ENCODE measurements at regions not wholly inside any gene's neighbourhood (a gene's known extent, or its start where the extent isn't known, plus 50 kb on each side); places are given as distances from the start of the nearest gene placed in this dataset.
"Not testable (repeated sequence)": the region's sequence is repeated elsewhere in the genome, so short reads cannot be mapped to it uniquely, and the experiment has no call there.

- DNase-seq (ENCODE audit: low read depth, low spot score): no peak
Measured at GRCh38 chr1:215400741-215401140, 166.4 kb upstream of the KCTD3 start.

- no peak for DNase-seq (ENCODE audit: low read depth, low spot score)
Measured at GRCh38 chr1:215402147-215402546, 165.0 kb upstream of the KCTD3 start.

- DNase-seq (ENCODE audit: low read depth, low spot score): no peak
Measured at GRCh38 chr1:215405211-215405610, 161.9 kb upstream of the KCTD3 start.

- DNase-seq (ENCODE audit: low read depth, low spot score): no peak
Measured at GRCh38 chr1:215406927-215407326, 160.2 kb upstream of the KCTD3 start.

- no peak for DNase-seq (ENCODE audit: low read depth, low spot score)
Measured at GRCh38 chr1:215407575-215407974, 159.5 kb upstream of the KCTD3 start.

GRCh38 chr1:215409546-215409945 is 157.6 kb upstream of the KCTD3 start:
- DNase-seq (ENCODE audit: low read depth, low spot score): not testable (repeated sequence)

- DNase-seq (ENCODE audit: low read depth, low spot score): not testable (repeated sequence)
Measured at GRCh38 chr1:215415521-215415920, 151.6 kb upstream of the KCTD3 start.

GRCh38 chr1:215416497-215416896 is 150.6 kb upstream of the KCTD3 start:
- no peak for DNase-seq (ENCODE audit: low read depth, low spot score)

GRCh38 chr1:215417122-215417521 is 150.0 kb upstream of the KCTD3 start:
- DNase-seq (ENCODE audit: low read depth, low spot score): no peak

GRCh38 chr1:215418876-215419447 is 148.1 kb upstream of the KCTD3 start:
- DNase-seq (ENCODE audit: low read depth, low spot score): no peak

GRCh38 chr1:215421744-215422143 is 145.4 kb upstream of the KCTD3 start:
- DNase-seq (ENCODE audit: low read depth, low spot score): no peak

- no peak for DNase-seq (ENCODE audit: low read depth, low spot score)
Measured at GRCh38 chr1:215423288-215423687, 143.8 kb upstream of the KCTD3 start.

GRCh38 chr1:215425138-215425537 is 142.0 kb upstream of the KCTD3 start:
- DNase-seq (ENCODE audit: low read depth, low spot score): no peak

GRCh38 chr1:215426101-215426500 is 141.0 kb upstream of the KCTD3 start:
- DNase-seq (ENCODE audit: low read depth, low spot score): no peak

- not testable (repeated sequence) for DNase-seq (ENCODE audit: low read depth, low spot score)
Measured at GRCh38 chr1:215432483-215433227, 134.4 kb upstream of the KCTD3 start.

GRCh38 chr1:215433237-215433636 is 133.9 kb upstream of the KCTD3 start:
- no peak for DNase-seq (ENCODE audit: low read depth, low spot score)

- no peak for DNase-seq (ENCODE audit: low read depth, low spot score)
Measured at GRCh38 chr1:215439549-215439948, 127.6 kb upstream of the KCTD3 start.

- DNase-seq (ENCODE audit: low read depth, low spot score): no peak
Measured at GRCh38 chr1:215444715-215445414, 122.2 kb upstream of the KCTD3 start.

- not testable (repeated sequence) for DNase-seq (ENCODE audit: low read depth, low spot score)
Measured at GRCh38 chr1:215448014-215448413, 119.1 kb upstream of the KCTD3 start.

- DNase-seq (ENCODE audit: low read depth, low spot score): not testable (repeated sequence)
Measured at GRCh38 chr1:215449147-215449546, 118.0 kb upstream of the KCTD3 start.

GRCh38 chr1:215453440-215453839 is 113.7 kb upstream of the KCTD3 start:
- DNase-seq (ENCODE audit: low read depth, low spot score): no peak

- no peak for DNase-seq (ENCODE audit: low read depth, low spot score)
Measured at GRCh38 chr1:215457213-215457612, 109.9 kb upstream of the KCTD3 start.

- DNase-seq (ENCODE audit: low read depth, low spot score): no peak
Measured at GRCh38 chr1:215458104-215458503, 109.0 kb upstream of the KCTD3 start.

Data from iPS DF 19.7 (cell line).